GM12878 (cell line): ENCODE measurements at regions not wholly inside any gene's neighbourhood (a gene's known extent, or its start where the extent isn't known, plus 50 kb on each side); places are given as distances from the start of the nearest gene placed in this dataset.

Experiments
- ATAC-seq: fragments of 200-7000 bp; cut with Tn5 transposase; 3 replicates; pipeline ENCODE4 v1.9.1; 2020; ENCODE audit warnings: mild to moderate bottlenecking, moderate library complexity
- BruUV-seq: library from RNA; stranded (reverse); fragments of 400-500 nt; replicated peaks from 2 replicates; lab custom pipeline; 2021; lab: Mats Ljungman, UMichigan
- CTCF ChIA-PET: fragments of 300-600 bp; sonication (Branson Sonifier 250); formaldehyde crosslinking; extraction: SDS; loops from one replicate; lab custom pipeline; 2021; ENCODE audit warnings: inconsistent platforms; lab: Yijun Ruan, JAX
- POLR2A ChIA-PET: fragments of 350-600 bp; formaldehyde crosslinking; extraction: SDS; loops from one replicate; lab custom pipeline; 2021; ENCODE audit warnings: inconsistent platforms; lab: Charles Lee
- RAD21 ChIA-PET: fragments of 300-600 bp; sonication (Branson Sonifier 250); formaldehyde crosslinking; loops from one replicate; lab custom pipeline; 2023; ENCODE audit warnings: antibody characterized with exemption; ENCODE audit not compliant: unreplicated experiment; lab: Charles Lee
- SMC1A ChIA-PET: fragments of 300-600 bp; sonication (Branson Sonifier 250); formaldehyde crosslinking; loops from one replicate; lab custom pipeline; 2023; ENCODE audit not compliant: unreplicated experiment, uncharacterized antibody; lab: Charles Lee
- DNase-seq: peaks from one replicate; pipeline ENCODE4 v3.0.0-alpha.2; 2011; ENCODE audit warnings: low read depth, low spot score
- FAIRE-seq: peaks from 3 replicates; lab custom pipeline; 2011; peaks lifted over from hg19 to GRCh38; lab: Jason Lieb, UNC
- H2AFZ ChIP-seq: 2 replicates; pipeline ENCODE4 v1.6.0; 2011; ENCODE audit warnings: low read depth, low read length, control low read depth; ENCODE audit not compliant: control insufficient read depth
- H3K27ac ChIP-seq: 2 replicates; pipeline ENCODE4 v1.5.1; 2011; ENCODE audit warnings: control low read depth; ENCODE audit not compliant: control insufficient read depth, insufficient read depth
- H3K27me3 ChIP-seq, 2 experiments: replicated peaks in 1 of 2; 2 replicates each; pipeline versions ENCODE4 v1.6.0 to v1.6.1; 2011; ENCODE audit warnings: low read length in 1 of 2; ENCODE audit not compliant: control insufficient read depth in 2 of 2, insufficient read depth in 2 of 2
- H3K36me3 ChIP-seq, 2 experiments: 2 replicates each; pipeline ENCODE4 v1.5.1; 2011; ENCODE audit warnings: low read length in 1 of 2; ENCODE audit not compliant: control insufficient read depth in 2 of 2, insufficient read depth in 2 of 2
- H3K4me1 ChIP-seq: 2 replicates; pipeline ENCODE4 v1.6.1; 2011; ENCODE audit warnings: mild to moderate bottlenecking, low read length, moderate library complexity, mixed read lengths; ENCODE audit not compliant: control insufficient read depth, insufficient read depth
- H3K4me2 ChIP-seq: 2 replicates; pipeline ENCODE4 v1.6.0; 2011; ENCODE audit warnings: control low read depth; ENCODE audit not compliant: control insufficient read depth, insufficient read depth
- H3K4me3 ChIP-seq: fragments of 200-600 bp; sonication (generic); 2 replicates; pipeline ENCODE4 v1.5.1; 2016
- H3K79me2 ChIP-seq: 2 replicates; pipeline ENCODE4 v1.6.0; 2011; ENCODE audit warnings: low read length; ENCODE audit not compliant: control insufficient read depth, insufficient read depth
- H3K9ac ChIP-seq: 2 replicates; pipeline ENCODE4 v1.8.0; 2011; ENCODE audit warnings: low read length, control low read depth, mixed read lengths; ENCODE audit not compliant: control insufficient read depth, insufficient read depth
- H3K9me3 ChIP-seq: replicated peaks from 3 replicates; pipeline ENCODE4 v1.5.1; 2011; ENCODE audit warnings: mild to moderate bottlenecking, low read length; ENCODE audit not compliant: control insufficient read depth, insufficient read depth
- H4K20me1 ChIP-seq: 2 replicates; pipeline ENCODE4 v1.6.0; 2011; ENCODE audit not compliant: control insufficient read depth, insufficient read depth
- CEBPB ChIP-seq, 2 experiments: fragments of 150-350 bp in 1 of 2; IDR thresholded peaks; 2 replicates each; pipeline ENCODE4 v1.6.1; 2012 to 2014; ENCODE audit warnings: low read depth in 2 of 2, low read length in 2 of 2, borderline replicate concordance in 1 of 2, inconsistent platforms in 1 of 2
- CREM ChIP-seq: IDR thresholded peaks from 2 replicates; pipeline ENCODE4 v1.6.1; 2014; ENCODE audit warnings: antibody characterized with exemption, low read depth
- EGR1 ChIP-seq, 2 experiments: IDR thresholded peaks; 1 replicate in 1 of 2; 2 replicates in 1 of 2; pipeline ENCODE4 v1.6.1; 2011 to 2012; ENCODE audit warnings: low read depth in 2 of 2, low read length in 2 of 2, borderline replicate concordance in 1 of 2, mild to moderate bottlenecking in 1 of 2, moderate library complexity in 1 of 2
- EP300 ChIP-seq, 2 experiments: fragments of 150-350 bp in 1 of 2; IDR thresholded peaks; 2 replicates each; pipeline ENCODE4 v1.6.1; 2011 to 2012; ENCODE audit warnings: low read depth in 2 of 2, low read length in 2 of 2, borderline replicate concordance in 1 of 2, improper control_type of control experiment in 1 of 2, inconsistent platforms in 1 of 2; ENCODE audit not compliant: control insufficient read depth in 1 of 2
- IKZF2 ChIP-seq, 2 experiments: fragments of 450-650 bp; IDR thresholded peaks; 2 replicates each; pipeline ENCODE4 v1.6.1; 2017; ENCODE audit warnings: mild to moderate bottlenecking in 2 of 2, moderate library complexity in 2 of 2
- MLLT1 ChIP-seq: fragments of 450-650 bp; IDR thresholded peaks from 2 replicates; pipeline ENCODE4 v1.6.1; 2016; ENCODE audit warnings: mild to moderate bottlenecking
- PKNOX1 ChIP-seq: fragments of 450-650 bp; IDR thresholded peaks from 2 replicates; pipeline ENCODE4 v1.6.1; 2016; ENCODE audit warnings: mild to moderate bottlenecking
- POLR2A ChIP-seq: IDR thresholded peaks from 2 replicates; pipeline ENCODE4 v1.6.1; 2011; ENCODE audit warnings: low read depth, mild to moderate bottlenecking, low read length
- POU2F2 ChIP-seq: IDR thresholded peaks from 3 replicates; pipeline ENCODE4 v1.6.1; 2011; ENCODE audit warnings: low read depth, mild to moderate bottlenecking, low read length, borderline replicate concordance
- RELA ChIP-seq: fragments of 450-650 bp; IDR thresholded peaks from 2 replicates; pipeline ENCODE4 v1.8.0; 2014; ENCODE audit warnings: borderline replicate concordance; ENCODE audit not compliant: partially characterized antibody
- SPI1 ChIP-seq: IDR thresholded peaks from 2 replicates; pipeline ENCODE4 v1.6.1; 2011; ENCODE audit warnings: low read depth, mild to moderate bottlenecking, low read length, moderate library complexity, borderline replicate concordance; ENCODE audit not compliant: insufficient read depth
- SRF ChIP-seq, 2 experiments: IDR thresholded peaks; 2 replicates each; pipeline ENCODE4 v1.6.1; 2011; ENCODE audit warnings: low read depth in 2 of 2, low read length in 2 of 2, mild to moderate bottlenecking in 1 of 2, moderate library complexity in 1 of 2
- STAT1 ChIP-seq: fragments of 450-650 bp; conservative IDR thresholded peaks from 2 replicates; pipeline ENCODE4 v1.6.1; 2014; ENCODE audit warnings: antibody characterized with exemption, mild to moderate bottlenecking
- ZNF24 ChIP-seq: fragments of 450-650 bp; IDR thresholded peaks from 2 replicates; pipeline ENCODE4 v1.6.1; 2017; ENCODE audit warnings: antibody characterized with exemption, mild to moderate bottlenecking
- ZNF687 ChIP-seq: fragments of 450-650 bp; IDR thresholded peaks from 2 replicates; pipeline ENCODE4 v1.6.1; 2017; ENCODE audit warnings: mild to moderate bottlenecking, moderate library complexity
- WGBS: methylation state at CpG from one replicate; pipeline ENCODE4 v1.1.6; 2016; ENCODE audit warnings: low lambda C conversion rate; ENCODE audit not compliant: insufficient replicate concordance, insufficient coverage; ENCODE audit errors: missing lambda C conversion rate; 5-methylcytosine and 5-hydroxymethylcytosine counted together
- in situ Hi-C: fragments of 300-500 bp; cut with MboI; formaldehyde crosslinking; loops from 9 replicates; pipeline ENCODE4 v1.14.3; 2018; ENCODE audit warnings: mixed read lengths
- intact Hi-C: fragments of 100-400 bp; cut with micrococcal nuclease; formaldehyde crosslinking; loops from one replicate; pipeline ENCODE4 v1.14.2; 2022; ENCODE audit not compliant: unreplicated experiment

- TF ChIP-seq MLLT1: no peak
- no peak for TF ChIP-seq RELA
- TF ChIP-seq IKZF2 (IDR thresholded peaks at IDR 0.05): no peak
- no peak for TF ChIP-seq POU2F2
- no peak for TF ChIP-seq CEBPB (IDR thresholded peaks at IDR 0.05; ENCODE audit: borderline replicate concordance in 1 of 2, low read depth in 2 of 2, low read length in 2 of 2)
- TF ChIP-seq ZNF687: no peak
- TF ChIP-seq EP300 (IDR thresholded peaks at IDR 0.05; ENCODE audit: borderline replicate concordance in 1 of 2, control insufficient read depth in 1 of 2, low read depth in 2 of 2, low read length in 2 of 2): no peak
These were observed 646.0 kb upstream of the CCDC54 start (continued) for GRCh38 chr3:106731230-106731629.

- Histone ChIP-seq H4K20me1 (no peaks in the 10 kb centered on the region), H3K9me3 (no peaks in the 10 kb centered on the region), H2AFZ (no peak overlapping the region), H3K36me3 (no peaks in the 10 kb centered on the region), H3K9ac (no peak overlapping the region), H3K4me2 (no peak overlapping the region), H3K27me3 (no peaks in the 10 kb centered on the region), H3K79me2 (no peaks in the 10 kb centered on the region), H3K4me1 (no peaks in the 10 kb centered on the region), H3K4me3 (no peak overlapping the region), H3K27ac (no peak overlapping the region)
- no peak for ATAC-seq
- RAD21 ChIA-PET: no interaction called here
- no TSS peak for BruUV-seq
- POLR2A ChIA-PET: no interaction called here
- SMC1A ChIA-PET: no interaction called here
- TF ChIP-seq POLR2A (no peak), ZNF24 (no peak), PKNOX1 (no peak), CREM (no peak), SPI1 (no peak), SRF (IDR thresholded peaks at IDR 0.05; ENCODE audit: low read depth in 2 of 2, low read length in 2 of 2) (no peak), STAT1 (no peak), EGR1 (IDR thresholded peaks at IDR 0.05; ENCODE audit: borderline replicate concordance in 1 of 2, low read depth in 2 of 2, low read length in 2 of 2) (no peak)
- intact Hi-C loops (no loop called here), in situ Hi-C loops (no loop called here)
- CTCF ChIA-PET: no interaction called here
- DNase-seq: no peak
- FAIRE-seq: no peak
- WGBS: 0% methylated on average over 1 of the region's 1 CpG
These were observed 642.5 kb upstream of the CCDC54 start for GRCh38 chr3:106734712-106735111.
